ENCODE measurements at regions not wholly inside any gene's neighbourhood (a gene's known extent, or its start where the extent isn't known, plus 50 kb on each side); places are given as distances from the start of the nearest gene placed in this dataset.

DNA sequence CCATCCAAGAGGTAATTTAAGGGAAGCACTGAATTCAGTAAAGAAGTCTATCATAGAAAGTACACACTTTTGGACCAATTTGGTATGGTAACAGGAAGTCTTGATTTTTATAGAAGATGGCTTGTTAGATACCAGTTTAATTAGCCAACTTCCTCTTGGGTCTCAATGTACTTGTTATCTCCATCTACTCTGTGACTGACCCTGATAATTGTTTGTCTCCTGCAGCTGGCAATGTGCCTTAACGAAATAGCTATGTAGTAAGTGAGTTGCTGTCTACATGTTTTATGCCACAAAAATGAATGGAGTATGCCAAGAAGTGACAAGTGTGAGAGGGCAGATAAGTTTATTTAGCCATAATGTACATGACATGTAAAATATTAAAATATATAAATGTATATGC, 410.5 kb upstream of the MAN1A1 start:
- intact Hi-C loops (cut with micrococcal nuclease; ENCODE audit: unreplicated experiment): no loop called here
- Histone ChIP-seq H3K4me1 (ENCODE audit: insufficient read depth, low read length, poor library complexity, severe bottlenecking) (no peaks in the 10 kb centered on the region), H3K9me3 (ENCODE audit: low read depth, low read length, poor library complexity, severe bottlenecking) (no peaks in the 10 kb centered on the region), H3K4me3 (ENCODE audit: low read depth, low read length, poor library complexity, severe bottlenecking) (no peak overlapping the region), H3K36me3 (ENCODE audit: insufficient read depth, low read length, poor library complexity, severe bottlenecking) (no peaks in the 10 kb centered on the region), H3K27ac (ENCODE audit: low read depth, low read length, poor library complexity, severe bottlenecking) (no peak overlapping the region), H3K27me3 (replicated peaks; ENCODE audit: insufficient read depth, low read depth, low read length, poor library complexity) (no peaks in the 10 kb centered on the region)
- BruUV-seq (replicated peaks): no TSS peak
- DNase-seq (ENCODE audit: low spot score): no peak
- ChIA-PET POLR2A (ENCODE audit: low non-redundant PET) (no interaction called here), CTCF (no interaction called here)
- TF ChIP-seq, protein P1, sequence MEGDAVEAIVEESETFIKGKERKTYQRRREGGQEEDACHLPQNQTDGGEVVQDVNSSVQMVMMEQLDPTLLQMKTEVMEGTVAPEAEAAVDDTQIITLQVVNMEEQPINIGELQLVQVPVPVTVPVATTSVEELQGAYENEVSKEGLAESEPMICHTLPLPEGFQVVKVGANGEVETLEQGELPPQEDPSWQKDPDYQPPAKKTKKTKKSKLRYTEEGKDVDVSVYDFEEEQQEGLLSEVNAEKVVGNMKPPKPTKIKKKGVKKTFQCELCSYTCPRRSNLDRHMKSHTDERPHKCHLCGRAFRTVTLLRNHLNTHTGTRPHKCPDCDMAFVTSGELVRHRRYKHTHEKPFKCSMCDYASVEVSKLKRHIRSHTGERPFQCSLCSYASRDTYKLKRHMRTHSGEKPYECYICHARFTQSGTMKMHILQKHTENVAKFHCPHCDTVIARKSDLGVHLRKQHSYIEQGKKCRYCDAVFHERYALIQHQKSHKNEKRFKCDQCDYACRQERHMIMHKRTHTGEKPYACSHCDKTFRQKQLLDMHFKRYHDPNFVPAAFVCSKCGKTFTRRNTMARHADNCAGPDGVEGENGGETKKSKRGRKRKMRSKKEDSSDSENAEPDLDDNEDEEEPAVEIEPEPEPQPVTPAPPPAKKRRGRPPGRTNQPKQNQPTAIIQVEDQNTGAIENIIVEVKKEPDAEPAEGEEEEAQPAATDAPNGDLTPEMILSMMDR (conservative IDR thresholded peaks at IDR 0.05; ENCODE audit: low read depth, low read length): no peak
- TF ChIP-seq EZH2 (IDR thresholded peaks at IDR 0.05; ENCODE audit: borderline replicate concordance, low read depth, low read length, poor library complexity, severe bottlenecking): no peak

DNA sequence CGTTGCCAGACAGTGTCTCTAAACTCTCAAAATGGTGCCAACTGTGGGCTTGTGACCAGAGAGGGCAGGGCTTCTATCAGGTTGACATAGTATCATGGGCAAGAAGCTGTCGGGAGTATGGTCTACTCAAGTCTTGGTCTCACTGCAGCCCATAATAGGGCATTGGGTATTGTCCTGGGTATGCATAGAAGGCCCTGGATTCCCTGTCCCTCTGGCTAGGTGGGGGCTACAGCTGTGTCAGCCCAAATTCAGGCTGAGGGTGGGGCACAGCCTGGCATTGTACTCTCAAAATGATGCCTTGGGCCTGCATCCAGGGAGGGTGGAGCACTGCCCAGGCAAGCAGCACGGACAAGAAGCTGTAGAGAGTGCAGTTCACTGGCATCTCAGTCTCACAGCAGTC, 408.8 kb upstream of the MAN1A1 start:
- intact Hi-C loops (cut with micrococcal nuclease; ENCODE audit: unreplicated experiment): no loop called here

DNA sequence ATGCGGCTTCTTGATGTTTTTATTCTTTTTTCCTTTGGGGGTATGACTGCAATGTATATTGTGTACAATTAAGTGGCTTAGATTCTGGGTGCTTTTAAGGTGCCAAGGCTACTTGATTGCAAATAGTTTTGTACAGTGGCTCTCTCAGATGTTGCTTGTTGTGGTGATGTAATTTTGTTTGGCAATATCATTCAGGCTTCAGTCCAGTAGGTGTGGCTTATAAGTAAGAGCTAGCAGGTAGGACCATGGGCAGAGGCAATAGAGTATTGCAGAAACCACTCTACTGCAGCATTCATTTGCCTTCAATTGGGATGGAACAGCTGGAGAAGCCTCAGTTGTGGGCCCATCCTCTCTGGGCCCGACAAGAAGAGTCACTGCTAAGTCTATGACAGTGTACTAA, 407.9 kb upstream of the MAN1A1 start:
- intact Hi-C loops (cut with micrococcal nuclease; ENCODE audit: unreplicated experiment): no loop called here
- BruUV-seq (replicated peaks): no TSS peak
- ChIA-PET POLR2A (ENCODE audit: low non-redundant PET) (no interaction called here), CTCF (no interaction called here)
- Histone ChIP-seq H3K27ac (ENCODE audit: low read depth, low read length, poor library complexity, severe bottlenecking) (no peak overlapping the region), H3K27me3 (replicated peaks; ENCODE audit: insufficient read depth, low read depth, low read length, poor library complexity) (no peaks in the 10 kb centered on the region), H3K9me3 (ENCODE audit: low read depth, low read length, poor library complexity, severe bottlenecking) (no peaks in the 10 kb centered on the region), H3K4me1 (ENCODE audit: insufficient read depth, low read length, poor library complexity, severe bottlenecking) (no peaks in the 10 kb centered on the region), H3K4me3 (ENCODE audit: low read depth, low read length, poor library complexity, severe bottlenecking) (no peak overlapping the region), H3K36me3 (ENCODE audit: insufficient read depth, low read length, poor library complexity, severe bottlenecking) (no peaks in the 10 kb centered on the region)
- no peak for TF ChIP-seq EZH2 (IDR thresholded peaks at IDR 0.05; ENCODE audit: borderline replicate concordance, low read depth, low read length, poor library complexity, severe bottlenecking)
- TF ChIP-seq, protein P1 (conservative IDR thresholded peaks at IDR 0.05; ENCODE audit: low read depth, low read length): no peak
- no peak for DNase-seq (ENCODE audit: low spot score)

More for the DNA sequence above, 408.8 kb upstream of the MAN1A1 start:
- H3K4me1 ChIP-seq (ENCODE audit: insufficient read depth, low read length, poor library complexity, severe bottlenecking): no peaks in the 10 kb centered on the region
- TF ChIP-seq, protein P1 (conservative IDR thresholded peaks at IDR 0.05; ENCODE audit: low read depth, low read length): no peak
- no peak for TF ChIP-seq EZH2 (IDR thresholded peaks at IDR 0.05; ENCODE audit: borderline replicate concordance, low read depth, low read length, poor library complexity, severe bottlenecking)
- no TSS peak for BruUV-seq (replicated peaks)
- no peaks in the 10 kb centered on the region for H3K27me3 ChIP-seq (replicated peaks; ENCODE audit: insufficient read depth, low read depth, low read length, poor library complexity)
- H3K4me3 ChIP-seq (ENCODE audit: low read depth, low read length, poor library complexity, severe bottlenecking): no peak overlapping the region
- no peaks in the 10 kb centered on the region for H3K9me3 ChIP-seq (ENCODE audit: low read depth, low read length, poor library complexity, severe bottlenecking)
- H3K36me3 ChIP-seq (ENCODE audit: insufficient read depth, low read length, poor library complexity, severe bottlenecking): no peaks in the 10 kb centered on the region
- CTCF ChIA-PET: no interaction called here
- H3K27ac ChIP-seq (ENCODE audit: low read depth, low read length, poor library complexity, severe bottlenecking): no peak overlapping the region
- DNase-seq (ENCODE audit: low spot score): no peak
- POLR2A ChIA-PET (ENCODE audit: low non-redundant PET): no interaction called here
